ENCODE measurements at regions not wholly inside any gene's neighbourhood (a gene's known extent, or its start where the extent isn't known, plus 50 kb on each side); places are given as distances from the start of the nearest gene placed in this dataset.
"Not testable (repeated sequence)": the region's sequence is repeated elsewhere in the genome, so short reads cannot be mapped to it uniquely, and the experiment has no call there.

DNA sequence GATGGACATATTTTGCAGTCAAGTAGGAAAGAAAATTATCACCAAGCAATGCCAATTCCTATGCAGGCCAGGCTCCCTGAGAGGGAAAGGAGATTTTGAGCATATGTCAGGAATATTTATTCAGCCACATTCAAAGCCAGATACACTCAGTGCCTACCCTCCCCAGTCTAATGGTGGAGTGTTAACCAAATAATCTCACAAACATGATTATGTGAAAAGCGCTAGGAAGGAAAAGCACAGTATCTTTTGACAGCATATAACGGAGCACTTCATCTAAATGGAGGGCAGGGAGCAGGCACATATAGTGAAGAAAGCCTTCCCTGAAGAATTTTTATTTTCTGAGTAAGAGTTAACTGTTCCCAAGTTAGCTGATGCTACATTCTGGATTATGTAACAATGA is 80.3 kb upstream of the SLC30A5 start:
- H3K27ac ChIP-seq (ENCODE audit: low read depth, low read length), result no peak overlapping the region
- no peaks in the 10 kb centered on the region for H3K27me3 ChIP-seq (ENCODE audit: insufficient read depth, low read length)
- Mint-ChIP-seq H3K4me1 (no peaks in the 10 kb centered on the region), H3K27ac (no peak overlapping the region), H3K4me3 (no peak overlapping the region), H3K9me3 (peaks cover 0 to 3% (median 0%) of the 10 kb centered on the region in 8 donors), H3K36me3 (no peaks in the 10 kb centered on the region), H3K27me3 (peaks cover 8 to 18% of the 10 kb centered on the region in 2 donors)
- H3K9me3 ChIP-seq (ENCODE audit: control insufficient read depth in 1 of 2, low read length in 2 of 2), result no peaks in the 10 kb centered on the region
- CTCF ChIA-PET (ENCODE audit: partially characterized antibody), result no interaction called here
- no peak overlapping the region for H3K4me3 ChIP-seq (ENCODE audit: low read length in 2 of 2)
- intact Hi-C loops (cut with micrococcal nuclease), result no loop called here
- POLR2A ChIA-PET (ENCODE audit: partially characterized antibody), result no interaction called here
- H3K36me3 ChIP-seq (ENCODE audit: insufficient read depth, low read length), result no peaks in the 10 kb centered on the region
- no peaks in the 10 kb centered on the region for H3K4me1 ChIP-seq (ENCODE audit: insufficient read depth, low read length)
- DNase-seq, result no peak

DNA sequence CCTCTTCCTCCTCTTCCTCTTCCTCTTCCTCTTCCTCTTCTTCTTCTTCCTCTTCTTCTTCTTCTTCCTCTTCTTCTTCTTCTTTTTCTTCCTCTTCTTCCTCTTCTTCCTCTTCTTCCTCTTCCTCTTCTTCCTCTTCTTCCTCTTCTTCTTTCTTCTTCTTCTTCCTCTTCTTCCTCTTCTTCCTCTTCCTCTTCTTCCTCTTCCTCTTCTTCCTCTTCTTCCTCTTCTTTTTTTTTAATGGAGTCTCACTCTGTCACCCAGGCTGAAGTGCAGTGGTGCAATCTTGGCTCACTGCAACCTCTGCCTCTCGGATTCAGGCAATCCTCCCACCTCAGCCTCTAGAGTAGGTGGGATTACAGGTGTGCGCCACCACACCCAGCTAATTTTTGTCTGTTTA is 79.8 kb upstream of the SLC30A5 start:
- CTCF ChIA-PET (ENCODE audit: partially characterized antibody); POLR2A ChIA-PET (ENCODE audit: partially characterized antibody); H3K4me3 ChIP-seq (ENCODE audit: low read length in 2 of 2); H3K36me3 Mint-ChIP-seq; H3K9me3 ChIP-seq (ENCODE audit: control insufficient read depth in 1 of 2, low read length in 2 of 2); H3K27ac ChIP-seq (ENCODE audit: low read depth, low read length); H3K4me1 Mint-ChIP-seq; H3K9me3 Mint-ChIP-seq; H3K4me1 ChIP-seq (ENCODE audit: insufficient read depth, low read length); H3K36me3 ChIP-seq (ENCODE audit: insufficient read depth, low read length); intact Hi-C loops (cut with micrococcal nuclease); H3K27me3 ChIP-seq (ENCODE audit: insufficient read depth, low read length); DNase-seq: not testable (repeated sequence)
- Mint-ChIP-seq H3K27ac (peak overlapping the region in 1 of 7 donors; percentile 32), H3K27me3 (peaks cover 7 to 19% of the 10 kb centered on the region in 2 donors), H3K4me3 (peak overlapping the region in 1 of 8 donors; percentile 23)

DNA sequence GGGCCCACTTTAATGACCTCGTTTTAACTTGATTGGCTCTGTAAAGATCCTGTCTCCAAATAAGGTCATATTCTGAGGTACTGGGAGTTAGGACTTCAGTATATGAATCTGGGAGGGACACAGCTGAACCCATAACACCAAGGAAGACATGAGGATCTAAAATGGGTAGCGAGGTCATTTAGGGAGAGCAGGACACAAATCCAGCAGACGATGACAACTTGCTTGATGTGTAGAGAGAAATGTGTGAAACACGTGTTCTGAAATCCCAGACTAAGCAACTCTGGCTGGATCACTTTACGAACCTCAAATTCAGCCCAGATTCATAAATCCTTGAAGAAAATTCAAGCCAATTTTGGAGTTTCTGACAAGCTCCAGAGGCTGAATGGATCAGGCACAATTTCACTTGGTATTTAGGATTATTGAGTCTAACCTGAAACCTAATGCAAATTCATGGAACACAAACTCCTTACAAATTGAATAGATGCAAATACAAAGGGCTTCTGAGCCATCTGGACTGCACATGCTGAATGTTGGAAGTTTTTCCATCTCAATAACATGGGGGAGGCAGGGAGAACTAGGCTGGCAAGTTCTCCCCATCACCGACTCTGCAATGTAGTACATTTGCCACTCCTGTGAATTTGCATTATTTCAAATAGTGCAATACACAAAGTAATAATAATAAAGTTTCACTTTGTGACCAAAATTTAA is 74.0 kb upstream of the SLC30A5 start:
- no peak overlapping the region for H3K27ac Mint-ChIP-seq
- peaks cover 8 to 13% of the 10 kb centered on the region in 2 donors for H3K27me3 Mint-ChIP-seq
- no peaks in the 10 kb centered on the region for H3K9me3 Mint-ChIP-seq
- Histone ChIP-seq H3K27me3 (ENCODE audit: insufficient read depth, low read length) (no peaks in the 10 kb centered on the region), H3K9me3 (ENCODE audit: control insufficient read depth in 1 of 2, low read length in 2 of 2) (no peaks in the 10 kb centered on the region), H3K36me3 (ENCODE audit: insufficient read depth, low read length) (no peaks in the 10 kb centered on the region), H3K27ac (ENCODE audit: low read depth, low read length) (no peak overlapping the region), H3K4me3 (ENCODE audit: low read length in 2 of 2) (no peak overlapping the region), H3K4me1 (ENCODE audit: insufficient read depth, low read length) (no peaks in the 10 kb centered on the region)
- H3K4me1 Mint-ChIP-seq, result no peaks in the 10 kb centered on the region
- no peaks in the 10 kb centered on the region for H3K36me3 Mint-ChIP-seq
- H3K4me3 Mint-ChIP-seq, result no peak overlapping the region
- ChIA-PET POLR2A (ENCODE audit: partially characterized antibody) (no interaction called here), CTCF (ENCODE audit: partially characterized antibody) (no interaction called here)
- intact Hi-C loops (cut with micrococcal nuclease), result no loop called here
- DNase-seq, result no peak

DNA sequence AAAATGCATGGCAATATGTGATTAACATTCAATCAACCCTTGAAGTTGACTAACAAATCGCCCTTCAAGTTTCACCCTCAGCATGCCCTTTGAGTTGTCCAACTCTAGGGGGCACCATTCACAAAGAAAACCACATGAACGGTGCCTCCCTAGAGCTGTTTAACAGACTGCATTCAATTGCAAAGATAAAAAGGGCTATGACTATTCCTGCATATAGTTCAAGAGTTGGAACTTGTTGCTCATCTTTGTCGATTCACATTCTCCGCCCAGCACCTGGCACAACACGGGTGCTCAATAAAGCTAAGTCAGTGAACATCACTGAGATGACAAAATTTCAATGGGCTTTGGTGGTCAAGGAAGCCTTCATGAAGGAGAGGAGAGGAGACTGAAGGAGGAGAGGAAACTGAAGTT is 69.6 kb upstream of the SLC30A5 start:
- Histone ChIP-seq H3K4me1 (ENCODE audit: insufficient read depth, low read length) (no peaks in the 10 kb centered on the region), H3K36me3 (ENCODE audit: insufficient read depth, low read length) (no peaks in the 10 kb centered on the region), H3K27ac (ENCODE audit: low read depth, low read length) (no peak overlapping the region), H3K27me3 (ENCODE audit: insufficient read depth, low read length) (no peaks in the 10 kb centered on the region), H3K4me3 (ENCODE audit: low read length in 2 of 2) (no peak overlapping the region), H3K9me3 (ENCODE audit: control insufficient read depth in 1 of 2, low read length in 2 of 2) (no peaks in the 10 kb centered on the region)
- no peak overlapping the region for H3K4me3 Mint-ChIP-seq
- no peaks in the 10 kb centered on the region for H3K36me3 Mint-ChIP-seq
- no peaks in the 10 kb centered on the region for H3K9me3 Mint-ChIP-seq
- intact Hi-C loops (cut with micrococcal nuclease), result no loop called here
- DNase-seq, result peak in 2 of 5 donors; percentile 15 to 16
- H3K4me1 Mint-ChIP-seq, result no peaks in the 10 kb centered on the region
- CTCF ChIA-PET (ENCODE audit: partially characterized antibody), result interaction anchor here (0.6 to 1.3 kb wide), 2 partner anchors 19 to 212 kb away, joined by 3 read pairs; no protein-coding TSS in a partner anchor
- H3K27me3 Mint-ChIP-seq, result peaks cover 7 to 11% of the 10 kb centered on the region in 2 donors
- POLR2A ChIA-PET (ENCODE audit: partially characterized antibody), result no interaction called here
- no peak overlapping the region for H3K27ac Mint-ChIP-seq

DNA sequence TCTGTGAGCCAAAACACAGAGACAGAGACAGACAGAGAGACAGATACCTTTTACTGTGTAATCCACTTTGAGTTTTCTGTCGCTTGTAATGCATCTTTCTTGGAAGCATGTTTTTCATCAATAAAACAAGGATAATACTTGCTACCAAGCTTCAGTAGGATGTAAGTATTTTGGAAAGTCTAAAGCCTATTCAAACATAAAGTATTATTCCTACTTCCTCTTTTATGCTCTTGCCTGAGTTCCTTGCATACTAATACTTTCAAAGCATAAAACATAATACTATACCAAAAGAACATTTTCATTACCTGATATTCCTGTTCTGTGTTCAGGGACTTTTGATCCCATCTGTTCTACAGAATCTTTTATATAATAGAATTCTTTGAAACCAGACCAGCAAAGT is 64.5 kb upstream of the SLC30A5 start:
- Histone ChIP-seq H3K9me3 (ENCODE audit: control insufficient read depth in 1 of 2, low read length in 2 of 2) (no peaks in the 10 kb centered on the region), H3K36me3 (ENCODE audit: insufficient read depth, low read length) (no peaks in the 10 kb centered on the region), H3K27ac (ENCODE audit: low read depth, low read length) (no peak overlapping the region), H3K27me3 (ENCODE audit: insufficient read depth, low read length) (no peaks in the 10 kb centered on the region), H3K4me3 (ENCODE audit: low read length in 2 of 2) (no peak overlapping the region), H3K4me1 (ENCODE audit: insufficient read depth, low read length) (no peaks in the 10 kb centered on the region)
- Mint-ChIP-seq H3K36me3 (no peaks in the 10 kb centered on the region), H3K9me3 (no peaks in the 10 kb centered on the region), H3K4me1 (no peaks in the 10 kb centered on the region), H3K27ac (no peak overlapping the region), H3K27me3 (peaks cover 4 to 12% of the 10 kb centered on the region in 2 donors), H3K4me3 (no peak overlapping the region)
- ChIA-PET POLR2A (ENCODE audit: partially characterized antibody) (no interaction called here), CTCF (ENCODE audit: partially characterized antibody) (interaction anchor here (1.0 kb wide), 2 partner anchors 14 to 304 kb away, joined by 3 read pairs; partner anchors contain the start of gene CCDC125)
- no peak for DNase-seq
- intact Hi-C loops (cut with micrococcal nuclease), result no loop called here

DNA sequence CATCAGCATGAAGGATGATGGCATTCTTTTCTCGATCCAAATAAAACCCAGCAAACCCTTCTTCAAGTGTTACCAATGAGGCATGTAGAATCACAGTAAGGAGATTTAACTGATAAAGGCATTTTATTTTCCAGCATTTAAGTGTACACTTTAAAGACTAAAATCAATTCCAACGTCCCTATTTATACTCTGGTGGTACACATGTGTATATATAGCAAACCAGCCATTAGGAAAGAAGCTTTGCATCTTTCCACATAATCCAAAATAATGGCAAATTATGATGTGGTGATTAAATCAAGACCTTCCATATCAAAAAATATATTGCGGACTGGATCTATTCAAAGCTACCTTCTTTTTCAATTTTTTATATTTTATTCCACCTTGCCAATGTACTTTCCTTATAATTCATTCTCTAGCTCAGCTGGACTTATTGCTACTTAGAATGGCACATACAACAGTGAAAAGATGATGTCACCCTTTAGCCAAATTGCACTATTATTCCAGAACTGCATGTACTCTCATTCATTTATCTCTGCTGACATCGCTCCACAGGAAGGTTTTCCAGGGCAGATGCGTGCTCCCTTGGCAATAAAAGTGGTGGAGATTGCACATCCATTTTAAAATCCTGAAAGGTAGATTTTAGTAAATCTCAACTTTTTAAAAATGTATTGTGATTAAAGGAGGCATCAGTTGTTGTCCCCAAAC is 63.3 kb upstream of the SLC30A5 start:
- no peak overlapping the region for H3K4me3 ChIP-seq (ENCODE audit: low read length in 2 of 2)
- H3K27me3 Mint-ChIP-seq, result peaks cover 2 to 9% of the 10 kb centered on the region in 2 donors
- H3K36me3 Mint-ChIP-seq, result no peaks in the 10 kb centered on the region
- CTCF ChIA-PET (ENCODE audit: partially characterized antibody), result interaction anchor here (1.4 kb wide), 1 partner anchor 8 kb away, joined by 4 read pairs; no protein-coding TSS in a partner anchor
- no peak overlapping the region for H3K27ac ChIP-seq (ENCODE audit: low read depth, low read length)
- POLR2A ChIA-PET (ENCODE audit: partially characterized antibody), result no interaction called here
- no peaks in the 10 kb centered on the region for H3K27me3 ChIP-seq (ENCODE audit: insufficient read depth, low read length)
- DNase-seq, result no peak
- no peak overlapping the region for H3K27ac Mint-ChIP-seq
- no peak overlapping the region for H3K4me3 Mint-ChIP-seq
- no peaks in the 10 kb centered on the region for H3K36me3 ChIP-seq (ENCODE audit: insufficient read depth, low read length)
- H3K9me3 ChIP-seq (ENCODE audit: control insufficient read depth in 1 of 2, low read length in 2 of 2), result no peaks in the 10 kb centered on the region
- intact Hi-C loops (cut with micrococcal nuclease), result no loop called here
- H3K4me1 Mint-ChIP-seq, result no peaks in the 10 kb centered on the region
- H3K9me3 Mint-ChIP-seq, result no peaks in the 10 kb centered on the region
- no peaks in the 10 kb centered on the region for H3K4me1 ChIP-seq (ENCODE audit: insufficient read depth, low read length)

DNA sequence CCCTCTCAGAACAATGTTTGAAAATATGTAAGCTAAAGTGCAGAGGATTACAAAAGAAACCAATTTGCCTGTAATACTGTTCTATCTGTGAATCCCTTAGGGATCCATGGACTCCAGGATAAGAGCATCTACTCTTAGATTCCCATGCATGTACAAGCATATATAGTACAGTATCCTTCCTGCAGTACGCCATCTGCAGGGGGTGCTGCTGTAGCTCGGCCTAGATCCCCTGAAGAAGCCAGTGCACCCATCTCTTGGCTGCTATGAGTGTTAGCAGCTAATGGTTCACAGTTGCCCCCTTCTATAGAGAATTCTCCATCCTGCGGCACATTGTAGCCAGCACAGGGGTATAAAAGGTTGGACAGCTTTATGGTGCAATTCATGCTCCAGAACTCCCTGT is 61.8 kb upstream of the SLC30A5 start:
- DNase-seq, result no peak
- ChIA-PET CTCF (ENCODE audit: partially characterized antibody) (interaction anchor here (1.4 kb wide), 1 partner anchor 9 kb away, joined by 4 read pairs; no protein-coding TSS in a partner anchor), POLR2A (ENCODE audit: partially characterized antibody) (no interaction called here)
- Histone ChIP-seq H3K36me3 (ENCODE audit: insufficient read depth, low read length) (no peaks in the 10 kb centered on the region), H3K4me1 (ENCODE audit: insufficient read depth, low read length) (no peaks in the 10 kb centered on the region), H3K9me3 (ENCODE audit: control insufficient read depth in 1 of 2, low read length in 2 of 2) (no peaks in the 10 kb centered on the region), H3K4me3 (ENCODE audit: low read length in 2 of 2) (no peak overlapping the region), H3K27ac (ENCODE audit: low read depth, low read length) (no peak overlapping the region), H3K27me3 (ENCODE audit: insufficient read depth, low read length) (no peaks in the 10 kb centered on the region)
- peaks cover 2 to 5% of the 10 kb centered on the region in 2 donors for H3K27me3 Mint-ChIP-seq
- no peak overlapping the region for H3K4me3 Mint-ChIP-seq
- H3K9me3 Mint-ChIP-seq, result no peaks in the 10 kb centered on the region
- intact Hi-C loops (cut with micrococcal nuclease), result no loop called here
- no peaks in the 10 kb centered on the region for H3K4me1 Mint-ChIP-seq
- H3K36me3 Mint-ChIP-seq, result no peaks in the 10 kb centered on the region
- H3K27ac Mint-ChIP-seq, result no peak overlapping the region

Data from CD4-positive, alpha-beta memory T cell (primary cell).